DMS53 treated with DMSO at 0.1 percent for 48 hours (cell line): ENCODE measurements at regions not wholly inside any gene's neighbourhood (a gene's known extent, or its start where the extent isn't known, plus 50 kb on each side); places are given as distances from the start of the nearest gene placed in this dataset.

Source experiments
- DNase-seq: peaks from one replicate; lab custom pipeline; 2025; ENCODE audit not compliant: unreplicated experiment; lab: John Stamatoyannopoulos, UW

DNA sequence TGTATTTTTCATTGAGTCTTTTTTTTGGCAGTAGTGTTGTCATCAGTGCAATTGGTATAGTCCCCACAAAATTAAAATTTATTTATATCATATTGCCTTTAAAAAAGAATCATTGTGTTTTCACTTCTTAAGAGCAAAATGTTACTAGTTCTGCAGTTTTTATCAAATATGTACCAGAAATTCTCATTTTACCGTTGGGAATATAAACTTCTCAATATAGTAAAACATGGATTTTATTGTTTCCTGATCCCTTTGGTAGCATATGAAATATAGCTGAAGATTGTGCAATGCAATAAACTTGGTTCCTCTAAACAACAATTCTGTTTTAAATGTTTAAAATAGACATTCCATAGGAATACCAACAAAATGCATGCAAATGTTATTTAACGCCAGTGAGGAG, 306.5 kb upstream of the PCDH20 start:
- no peak for DNase-seq

DNA sequence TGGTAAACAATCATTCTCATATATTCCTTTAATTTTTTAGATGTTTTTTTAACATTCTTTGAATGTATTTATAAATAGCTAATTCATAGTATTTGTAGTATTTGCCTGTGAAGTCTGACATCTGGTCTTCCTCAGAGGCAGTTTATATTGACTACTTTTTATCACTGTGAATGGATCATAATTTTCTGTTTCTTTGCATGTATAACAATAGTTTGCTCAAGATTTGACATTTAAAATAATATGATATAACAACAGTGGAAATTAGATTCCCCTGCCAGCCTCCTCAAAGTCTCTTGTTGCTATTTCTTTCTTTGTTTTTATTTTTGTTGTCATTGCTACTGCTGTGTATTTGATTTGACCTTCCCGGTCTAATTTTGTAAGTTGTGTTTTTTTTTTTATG, 297.0 kb upstream of the PCDH20 start:
- DNase-seq: no peak

DNA sequence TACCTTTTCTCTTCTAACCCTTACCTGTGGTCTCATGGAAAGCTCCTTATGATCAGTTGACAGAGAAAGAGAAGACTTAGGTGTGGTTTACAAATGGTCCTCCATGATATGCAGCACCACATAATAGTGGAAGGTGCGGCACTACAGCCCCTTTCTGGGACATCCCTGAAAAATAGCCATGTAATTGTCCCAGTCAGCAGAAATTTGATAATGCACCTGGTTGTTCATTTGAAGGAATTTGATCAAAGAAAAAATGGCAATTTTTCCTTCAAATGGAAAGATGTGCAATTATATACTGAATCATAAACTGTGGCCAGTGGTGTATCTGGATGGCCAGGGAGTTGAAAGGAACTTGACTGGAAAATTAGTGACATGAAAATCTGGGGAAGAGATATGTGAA, 293.6 kb upstream of the PCDH20 start:
- no peak for DNase-seq

DNA sequence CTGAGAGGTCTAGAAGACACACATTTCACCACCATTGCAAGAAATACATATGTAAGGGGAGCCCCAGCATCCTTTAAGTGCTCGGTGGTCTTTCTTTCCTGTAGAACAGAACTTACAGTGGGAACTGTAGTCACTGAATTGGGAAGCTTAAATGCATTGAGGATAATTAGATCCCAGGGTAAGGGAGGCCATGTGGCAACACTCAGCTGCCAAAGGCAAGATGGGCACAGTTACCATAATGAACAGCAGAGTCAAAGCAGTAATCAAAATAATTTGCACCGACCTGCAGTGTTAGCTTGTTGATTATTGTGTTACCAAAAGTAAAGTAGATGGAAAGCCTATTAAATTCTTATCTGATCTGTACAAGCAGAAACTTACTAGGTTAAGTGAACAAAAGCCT, 291.2 kb upstream of the PCDH20 start:
- no peak for DNase-seq

DNA sequence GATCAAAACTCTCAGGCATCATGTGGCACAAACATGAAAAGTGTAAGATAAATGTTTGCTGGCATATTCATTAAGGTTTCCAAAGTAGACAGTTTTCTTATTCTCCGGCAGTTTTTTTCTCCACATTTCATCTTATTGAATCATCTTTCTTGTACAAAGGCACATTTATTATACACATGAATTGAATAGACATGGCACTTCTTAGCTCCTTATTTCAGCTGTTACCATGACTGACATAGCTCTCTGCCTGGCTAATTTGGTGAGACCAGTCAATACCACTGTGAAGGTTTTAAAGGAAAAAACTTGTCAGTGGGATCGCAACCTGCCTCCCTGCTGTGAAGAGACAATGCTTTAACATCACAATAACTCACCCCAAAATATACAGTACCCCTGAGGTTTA, 285.0 kb upstream of the PCDH20 start:
- no peak for DNase-seq

DNA sequence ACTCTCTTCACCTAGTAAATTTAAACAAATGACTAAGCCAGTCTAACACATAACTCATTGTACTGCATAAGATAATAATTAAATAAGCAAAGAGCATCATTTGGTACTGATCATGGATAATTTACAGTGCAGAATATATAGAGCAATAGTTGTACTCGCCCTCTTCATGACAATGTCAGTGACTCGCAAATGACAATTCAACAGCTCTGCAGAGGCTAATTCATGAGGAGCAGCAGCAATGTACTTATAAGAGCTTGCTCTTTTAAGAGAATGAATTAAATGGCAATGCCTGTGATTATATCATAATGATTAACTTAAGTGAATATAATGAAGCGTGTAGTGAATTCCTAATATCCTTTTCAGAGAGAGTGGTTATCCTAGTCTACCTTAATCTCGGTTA, 284.5 kb upstream of the PCDH20 start:
- DNase-seq: no peak

DNA sequence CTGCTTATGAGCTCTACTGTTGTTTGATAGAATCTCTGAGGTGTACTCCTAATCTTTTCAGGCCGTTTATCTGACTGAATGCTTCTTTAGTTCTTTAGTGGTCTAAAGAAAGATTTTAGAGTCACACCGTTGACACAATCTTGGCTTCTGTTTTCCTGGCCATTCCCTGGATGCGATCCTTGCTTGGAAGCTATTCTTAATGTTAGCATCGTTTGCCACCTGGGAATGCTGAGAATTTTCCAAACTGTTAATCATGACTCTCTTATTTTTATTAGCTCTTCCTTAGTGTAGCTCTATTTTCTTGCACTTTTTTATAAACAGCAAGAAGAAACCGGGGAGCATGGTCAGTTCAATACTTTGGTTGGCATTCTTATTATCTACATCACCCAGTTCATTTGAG, 281.0 kb upstream of the PCDH20 start:
- DNase-seq: no peak

DNA sequence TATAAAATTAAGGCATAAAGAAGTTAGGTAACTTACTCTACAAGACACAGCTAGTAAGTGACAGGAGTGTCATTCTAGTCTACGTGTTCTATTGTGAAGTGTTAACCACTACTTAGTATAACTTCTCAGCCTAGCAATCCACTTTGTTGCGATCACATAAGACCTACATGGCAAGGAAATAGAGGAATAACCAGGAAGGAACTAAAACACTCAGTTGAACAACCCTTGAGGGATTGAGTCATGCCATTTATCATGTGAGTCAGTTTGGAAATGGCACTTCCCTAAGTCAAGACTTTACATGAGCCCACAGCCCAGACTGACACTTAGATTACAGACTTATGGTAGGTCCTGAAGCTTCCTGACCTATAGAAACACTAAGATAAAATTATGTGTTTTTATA, 279.5 kb upstream of the PCDH20 start:
- DNase-seq: no peak

DNA sequence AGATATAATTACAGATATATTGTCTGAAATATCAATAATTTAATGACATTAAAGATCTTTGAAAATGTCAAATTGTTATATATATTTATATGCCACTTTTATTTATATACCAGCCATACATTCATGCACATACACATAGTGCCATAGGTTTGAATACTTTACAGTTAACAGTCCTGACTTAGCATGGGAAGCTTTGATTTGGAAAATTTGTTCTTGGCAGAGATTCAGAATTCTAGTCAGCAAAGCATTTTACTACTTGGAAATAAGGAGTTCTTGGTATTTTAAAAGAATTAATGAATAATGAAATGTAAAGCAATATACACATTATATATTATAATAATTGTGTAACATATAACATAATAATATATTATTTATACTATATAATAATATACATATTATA, 277.0 kb upstream of the PCDH20 start:
- DNase-seq: no peak

DNA sequence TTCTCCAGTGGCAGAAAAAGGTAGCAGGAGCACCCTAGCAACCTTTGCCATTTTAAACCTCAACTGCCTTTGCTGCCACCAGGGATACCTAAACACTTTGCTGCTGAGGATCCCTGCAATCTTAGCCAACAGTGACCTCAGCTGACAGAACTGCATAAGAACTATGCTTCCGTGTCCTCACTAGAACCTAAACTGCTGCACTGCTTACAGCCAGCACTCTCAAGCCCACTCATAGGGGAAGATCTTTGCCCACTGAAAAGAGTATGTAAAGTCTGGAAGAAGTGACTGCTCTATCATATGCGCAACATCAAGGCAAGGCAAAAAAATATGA, 270.0 kb upstream of the PCDH20 start:
- DNase-seq: no peak

DNA sequence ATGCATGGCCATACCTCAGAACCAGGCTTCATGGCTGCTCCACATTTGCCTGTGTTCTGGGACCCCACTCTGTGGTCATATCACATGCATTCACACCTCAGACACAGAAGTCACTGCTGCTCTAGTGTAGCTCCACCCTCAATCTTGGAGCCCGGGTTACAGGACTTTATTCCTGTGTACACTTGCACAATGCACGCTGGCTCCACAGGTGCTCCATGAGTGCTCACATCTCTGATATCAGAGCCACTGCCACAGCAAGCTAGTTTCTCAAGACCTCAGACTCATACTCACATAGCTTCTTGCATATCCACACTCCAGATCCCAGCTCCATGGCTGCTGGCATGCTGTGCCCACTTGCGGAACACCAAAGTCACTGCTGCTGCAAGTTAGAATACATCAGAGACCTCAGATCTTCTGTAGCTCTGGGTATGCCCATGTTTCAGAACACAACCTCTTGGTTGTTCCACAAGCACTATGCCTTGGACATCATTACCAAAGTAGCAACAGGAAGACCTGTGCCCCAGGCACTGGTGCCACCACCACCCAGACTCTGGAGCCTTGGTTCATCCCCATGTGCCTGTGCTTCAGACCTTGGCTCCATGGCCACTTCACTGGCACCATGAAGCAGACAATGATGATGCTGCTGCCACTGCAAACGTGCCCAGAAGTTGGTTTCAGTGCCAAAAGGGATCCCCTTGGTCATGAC, 269.5 kb upstream of the PCDH20 start:
- DNase-seq: no peak

DNA sequence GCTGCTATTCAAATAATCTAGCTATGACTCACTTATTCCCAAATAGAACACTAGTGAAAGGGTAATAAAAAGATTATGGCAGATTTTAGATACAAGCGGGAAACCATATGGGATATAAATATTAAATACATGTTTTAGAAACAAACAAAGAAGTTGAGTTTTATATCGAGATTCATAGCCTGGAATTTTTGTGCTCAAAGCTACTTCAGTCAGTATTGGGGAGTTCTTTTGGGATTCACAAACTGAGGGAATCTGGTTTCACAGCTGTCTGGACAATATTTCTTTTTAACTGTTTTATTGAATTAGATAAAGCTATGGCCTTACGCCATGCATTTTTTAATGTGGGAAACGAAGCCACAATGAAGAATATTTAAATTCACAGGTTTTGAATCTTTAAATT, 257.1 kb upstream of the PCDH20 start:
- no peak for DNase-seq

DNA sequence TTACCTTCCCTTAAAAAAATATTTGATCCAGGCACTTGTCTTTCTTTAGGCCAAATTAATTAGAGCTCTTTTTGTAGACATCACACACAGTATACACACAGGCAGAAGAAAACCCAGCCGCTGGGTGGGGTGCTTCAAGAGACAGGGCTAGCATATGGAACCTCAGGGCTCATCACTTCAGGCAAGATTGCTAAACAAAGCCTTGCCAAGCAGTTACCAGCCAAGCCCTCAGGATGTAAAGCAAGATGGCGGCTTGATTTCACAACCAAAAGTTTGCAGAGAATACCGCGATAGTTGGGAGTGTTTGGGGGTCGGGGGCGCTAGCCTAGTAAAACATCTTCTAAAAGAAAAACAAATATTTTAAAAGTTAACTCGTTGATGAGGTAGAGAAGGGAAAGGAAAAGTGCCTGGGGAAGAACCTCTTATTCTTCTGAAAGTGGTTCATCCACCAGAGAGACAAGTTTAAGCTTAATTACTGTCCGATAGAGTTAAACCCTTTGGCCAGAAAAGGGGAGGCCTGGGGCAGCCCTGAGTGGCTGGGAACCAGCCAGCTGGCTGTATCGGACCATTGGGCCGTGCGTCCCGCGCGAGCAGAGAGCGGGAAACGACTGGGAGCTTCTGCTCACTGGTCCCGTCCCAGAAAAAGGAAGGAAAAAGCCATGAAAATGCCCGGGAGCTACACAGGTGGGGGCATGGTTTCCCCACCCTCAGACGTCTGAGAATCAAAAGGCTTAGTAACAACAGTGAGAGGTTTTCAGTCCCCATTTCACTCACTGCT, 254.9 kb upstream of the PCDH20 start:
- no peak for DNase-seq

DNA sequence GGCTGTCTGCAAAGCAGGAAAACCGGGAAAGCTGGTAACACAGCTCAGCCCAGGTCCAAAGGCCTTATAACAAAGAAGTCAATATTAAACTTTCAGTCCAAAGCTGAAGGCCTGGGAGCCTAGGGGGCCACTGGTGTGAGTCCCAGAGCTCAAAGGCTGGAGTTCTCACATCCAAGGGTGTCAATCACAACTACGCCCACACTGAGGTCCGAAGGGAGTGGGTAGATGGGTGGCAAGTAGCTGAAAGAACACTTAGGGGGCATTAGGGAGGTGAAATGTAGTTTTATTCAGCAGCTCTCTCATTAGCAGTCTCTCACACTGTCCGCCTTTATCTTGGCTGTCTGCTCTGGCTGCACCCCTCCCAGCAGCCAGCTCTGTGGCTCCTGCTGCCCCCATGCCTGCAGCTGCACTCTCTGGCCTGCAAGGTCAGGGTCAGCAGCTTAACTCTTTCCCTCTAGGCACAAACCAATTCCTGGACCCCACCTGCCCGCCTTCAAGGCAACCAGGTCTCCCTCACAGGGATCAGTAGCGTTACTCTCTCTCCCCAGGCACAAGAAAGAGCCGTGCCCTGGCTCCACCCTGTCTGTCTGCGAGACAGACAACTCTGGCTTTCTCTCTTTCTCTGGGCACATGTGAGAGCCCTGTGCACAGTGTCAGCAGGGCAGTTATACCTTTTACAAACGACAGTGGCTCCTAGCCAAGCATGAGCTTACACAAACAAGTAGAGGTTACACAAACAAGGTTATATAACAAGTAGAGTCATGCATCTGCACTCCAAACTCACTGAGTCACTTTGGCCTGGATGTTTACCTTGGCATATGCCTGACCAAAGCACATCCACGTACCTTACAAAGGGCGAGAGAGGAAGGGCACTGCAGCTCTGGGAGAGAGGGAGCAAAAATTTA, 249.4 kb upstream of the PCDH20 start:
- peak; percentile 59 for DNase-seq

DNA sequence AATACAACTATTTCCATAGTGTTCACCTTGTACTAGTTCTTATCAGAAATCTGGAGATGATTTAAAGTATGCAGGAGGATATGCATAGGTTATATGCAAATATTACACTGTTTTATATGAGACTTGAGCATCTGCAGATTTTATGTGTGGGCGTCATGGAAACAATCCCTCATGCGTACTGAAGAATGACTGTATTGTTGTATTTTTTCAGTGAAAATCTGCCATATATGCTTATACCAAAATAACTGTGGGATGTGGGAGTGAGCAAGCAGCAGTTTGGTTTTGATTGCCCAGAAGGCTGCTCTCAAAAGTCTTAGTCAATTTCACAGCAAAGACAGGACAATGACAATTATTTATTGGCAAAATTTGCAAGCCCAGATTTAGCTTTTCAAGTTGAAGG, 238.8 kb upstream of the PCDH20 start:
- no peak for DNase-seq

DNA sequence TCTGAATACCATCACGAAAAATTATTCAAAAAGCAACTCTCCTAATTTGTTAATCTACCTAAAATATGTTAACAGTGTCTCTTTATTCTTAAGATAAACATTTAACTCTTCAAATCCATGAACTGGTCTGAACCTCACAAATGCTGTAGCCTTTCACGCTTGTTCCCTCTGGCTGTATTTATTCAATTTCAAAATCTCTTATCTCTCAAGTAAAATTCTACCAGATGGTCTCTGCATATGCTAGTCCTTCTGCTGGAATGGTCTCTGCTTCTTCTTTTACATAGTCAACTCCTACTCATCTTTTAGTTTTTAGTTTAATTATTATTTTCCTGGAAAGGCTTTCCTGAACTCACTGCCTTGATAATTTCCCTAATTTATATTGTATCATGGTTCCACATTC, 232.9 kb upstream of the PCDH20 start:
- DNase-seq: no peak

DNA sequence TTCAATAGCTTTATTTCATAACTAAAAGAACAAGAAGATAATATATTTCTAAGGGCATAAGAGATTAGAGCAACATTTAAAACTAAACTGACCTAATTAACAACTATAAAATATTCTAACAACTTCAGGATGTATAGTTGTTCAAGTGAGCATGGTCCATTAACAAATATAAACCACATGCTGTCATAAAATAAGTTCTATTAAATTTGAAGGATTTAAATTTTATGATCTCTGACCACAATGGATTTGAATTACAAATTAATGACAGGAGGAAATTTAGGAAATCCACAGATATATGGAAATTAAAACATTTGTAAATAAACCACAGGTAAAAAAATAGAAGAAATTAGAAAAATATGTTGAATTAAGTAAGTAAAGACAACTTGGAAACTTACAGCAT, 196.5 kb upstream of the PCDH20 start:
- no peak for DNase-seq

DNA sequence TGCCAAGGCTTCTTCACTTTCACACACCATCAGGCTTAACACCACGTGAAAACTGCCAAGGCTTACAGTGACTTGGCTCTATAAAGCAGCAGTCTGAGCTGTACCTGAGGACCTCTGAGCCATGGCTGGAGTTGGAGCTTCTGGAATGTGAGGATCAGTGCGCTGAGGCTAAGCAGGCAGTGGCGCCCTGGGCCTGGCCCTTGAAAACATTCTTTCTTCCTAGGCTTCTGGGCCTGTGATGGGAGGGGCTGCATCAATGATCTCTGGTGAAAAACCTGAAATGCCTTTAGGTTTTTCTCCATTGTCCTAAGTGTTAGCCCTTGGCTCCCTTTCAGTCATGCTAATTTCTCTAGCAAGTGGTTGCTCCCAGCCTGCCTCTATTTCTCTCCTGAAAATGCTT, 192.5 kb upstream of the PCDH20 start:
- no peak for DNase-seq

DNA sequence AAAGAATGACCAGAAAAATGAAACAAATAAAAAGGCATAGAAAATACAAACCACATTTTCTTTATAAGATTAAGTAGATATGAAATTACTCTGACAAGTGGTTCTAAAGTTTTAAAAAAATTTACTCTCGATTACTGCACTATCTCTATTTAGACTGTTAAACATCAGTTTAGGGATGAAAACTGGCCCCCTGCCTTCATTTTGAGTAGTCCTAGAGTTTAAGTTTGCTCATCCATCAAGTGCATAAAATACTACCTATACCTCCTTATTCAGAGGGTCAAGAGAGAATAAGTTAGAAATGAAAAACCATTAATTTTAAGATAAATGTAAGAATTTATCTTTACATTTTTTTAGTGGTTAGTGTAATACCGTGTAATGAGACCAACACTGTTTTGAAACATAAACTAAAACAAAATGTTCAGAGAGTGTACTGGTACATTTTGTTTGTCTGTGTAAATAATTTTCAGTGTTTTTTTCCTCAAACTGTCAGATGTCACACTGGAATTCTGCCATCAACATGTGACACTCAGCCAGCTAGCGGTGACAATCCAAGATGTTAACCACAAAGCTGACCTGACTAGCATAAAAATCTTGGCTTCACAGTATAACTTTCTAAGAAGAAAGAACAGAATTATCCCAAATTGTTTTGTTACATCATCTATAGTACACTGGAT, 184.8 kb upstream of the PCDH20 start:
- no peak for DNase-seq

DNA sequence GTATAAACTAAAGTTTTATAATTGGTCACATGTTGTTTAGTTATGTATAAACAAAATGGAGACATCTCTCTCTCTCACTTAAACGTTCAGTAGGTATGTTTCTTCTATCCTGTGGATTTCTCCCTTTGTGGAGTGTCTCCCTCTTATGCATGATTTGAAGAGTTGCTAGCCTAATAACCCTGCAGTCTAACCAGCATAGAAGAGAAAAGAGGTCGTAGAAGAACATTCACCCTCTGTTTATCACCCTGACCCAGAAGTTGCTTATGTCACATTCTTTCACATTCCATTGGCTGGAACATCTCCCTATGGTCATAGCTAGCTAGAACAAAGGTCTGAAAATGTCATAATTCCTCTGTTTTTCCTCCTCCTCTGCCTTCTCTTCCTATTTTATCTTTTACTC, 176.8 kb upstream of the PCDH20 start:
- DNase-seq: no peak

DNA sequence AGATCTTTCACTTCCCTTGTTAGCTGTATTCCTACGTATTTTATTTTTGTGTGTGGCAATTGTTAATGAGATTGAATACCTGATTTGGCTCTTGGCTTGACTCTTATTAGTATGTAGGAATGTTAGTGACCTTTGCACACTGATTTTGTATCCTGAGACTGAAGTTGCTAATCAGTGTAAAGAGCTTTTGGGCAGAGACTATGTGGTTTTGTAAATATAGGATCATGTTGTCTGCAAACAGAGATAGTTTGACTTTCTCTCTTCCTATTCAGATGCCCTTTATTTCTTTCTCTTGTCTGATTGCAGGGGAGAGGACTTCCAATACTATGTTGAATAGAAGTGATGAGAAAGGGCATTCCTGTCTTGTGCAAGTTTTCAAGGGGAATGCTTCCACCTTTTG, 160.3 kb upstream of the PCDH20 start:
- DNase-seq: no peak
